Brain microvascular endothelial cell (primary cell): ENCODE measurements at regions not wholly inside any gene's neighbourhood (a gene's known extent, or its start where the extent isn't known, plus 50 kb on each side); places are given as distances from the start of the nearest gene placed in this dataset.

Source experiments
- DNase-seq: peaks from one replicate; pipeline ENCODE4 v3.0.0-alpha.2; 2020
- H3K27ac ChIP-seq: fragments of 250-450 bp; sonication (Bioruptor Pico); 2 replicates; pipeline ENCODE4 v1.5.1; 2020; ENCODE audit warnings: mild to moderate bottlenecking, moderate library complexity
- H3K27me3 ChIP-seq: fragments of 250-450 bp; sonication (Bioruptor Pico); replicated peaks from 2 replicates; pipeline ENCODE4 v1.5.1; 2020; ENCODE audit warnings: mild to moderate bottlenecking
- H3K36me3 ChIP-seq: fragments of 250-450 bp; sonication (Bioruptor Pico); replicated peaks from 2 replicates; pipeline ENCODE4 v1.5.1; 2020; ENCODE audit warnings: mild to moderate bottlenecking
- H3K4me3 ChIP-seq: 2 replicates; pipeline ENCODE4 v1.5.1; 2011; ENCODE audit warnings: low read depth, mild to moderate bottlenecking, control low read depth, low read length, moderate library complexity
- CTCF ChIP-seq: IDR thresholded peaks from 2 replicates; pipeline ENCODE4 v1.5.1; 2011; ENCODE audit warnings: low read depth, mild to moderate bottlenecking, moderate library complexity, low read length, control low read depth, inconsistent platforms; ENCODE audit errors: missing control alignments
- in situ Hi-C: cut with HindIII; loops from 2 replicates; pipeline ENCODE4 v1.10.0; 2017; ENCODE audit warnings: low sequenced_read_pairs, low pct_ligation_motif_present

GRCh38 chr4:62260254-62260653 is 1060.1 kb downstream of the ADGRL3 start:
- in situ Hi-C loops = no loop called here
- DNase-seq = no peak
- TF ChIP-seq CTCF = no peak
- Histone ChIP-seq H3K27ac (no peak overlapping the region), H3K4me3 (no peak overlapping the region), H3K36me3 (no peaks in the 10 kb centered on the region), H3K27me3 (no peaks in the 10 kb centered on the region)

- no peak for TF ChIP-seq CTCF
- Histone ChIP-seq H3K27me3 (no peaks in the 10 kb centered on the region), H3K4me3 (no peak overlapping the region), H3K27ac (no peak overlapping the region), H3K36me3 (no peaks in the 10 kb centered on the region)
- in situ Hi-C loops = no loop called here
- no peak for DNase-seq
Observed at GRCh38 chr4:62256479-62256878, 1056.4 kb downstream of the ADGRL3 start.

GRCh38 chr4:62252728-62253127 is 1052.6 kb downstream of the ADGRL3 start:
- H3K36me3 ChIP-seq = no peaks in the 10 kb centered on the region
- DNase-seq = no peak
- no peak overlapping the region for H3K27ac ChIP-seq
- no peak for TF ChIP-seq CTCF
- in situ Hi-C loops = no loop called here
- H3K27me3 ChIP-seq = no peaks in the 10 kb centered on the region
- H3K4me3 ChIP-seq = no peak overlapping the region

GRCh38 chr4:62250100-62250499 is 1050.0 kb downstream of the ADGRL3 start:
- Histone ChIP-seq H3K36me3 (no peaks in the 10 kb centered on the region), H3K27ac (no peak overlapping the region), H3K4me3 (no peak overlapping the region), H3K27me3 (no peaks in the 10 kb centered on the region)
- no peak for TF ChIP-seq CTCF
- DNase-seq = no peak
- in situ Hi-C loops = no loop called here

- in situ Hi-C loops = no loop called here
- no peak for DNase-seq
- H3K27me3 ChIP-seq = no peaks in the 10 kb centered on the region
- no peak overlapping the region for H3K4me3 ChIP-seq
- no peak for TF ChIP-seq CTCF
- no peak overlapping the region for H3K27ac ChIP-seq
- H3K36me3 ChIP-seq = no peaks in the 10 kb centered on the region
Observed at GRCh38 chr4:62243895-62244294, 1043.8 kb downstream of the ADGRL3 start.

- TF ChIP-seq CTCF = no peak
- DNase-seq = no peak
- in situ Hi-C loops = no loop called here
- H3K27me3 ChIP-seq = no peaks in the 10 kb centered on the region
- H3K4me3 ChIP-seq = no peak overlapping the region
- no peaks in the 10 kb centered on the region for H3K36me3 ChIP-seq
- no peak overlapping the region for H3K27ac ChIP-seq
Observed at GRCh38 chr4:62235911-62236310, 1035.8 kb downstream of the ADGRL3 start.
